Progenitor cell of endocrine pancreas (in vitro differentiated cells): ENCODE measurements at regions not wholly inside any gene's neighbourhood (a gene's known extent, or its start where the extent isn't known, plus 50 kb on each side); places are given as distances from the start of the nearest gene placed in this dataset.

ENCODE experiments used
- DNase-seq: peaks from one replicate; pipeline ENCODE4 v3.0.0; 2021; ENCODE audit warnings: low spot score; ENCODE audit not compliant: unreplicated experiment
- H3K27ac Mint-ChIP-seq: 2 replicates; pipeline ENCODE4 v1.8.0; 2021; ENCODE audit warnings: mild to moderate bottlenecking, moderate library complexity, mixed read lengths
- H3K27me3 Mint-ChIP-seq: 2 replicates; pipeline ENCODE4 v1.8.0; 2021; ENCODE audit warnings: mixed read lengths
- H3K36me3 Mint-ChIP-seq: 2 replicates; pipeline ENCODE4 v1.8.0; 2022; ENCODE audit warnings: mixed read lengths; ENCODE audit not compliant: insufficient read depth
- H3K4me1 Mint-ChIP-seq: 2 replicates; pipeline ENCODE4 v1.8.0; 2021; ENCODE audit warnings: low read depth, mixed read lengths
- H3K4me3 Mint-ChIP-seq: 2 replicates; pipeline ENCODE4 v1.8.0; 2021; ENCODE audit warnings: low read depth, mild to moderate bottlenecking, moderate library complexity, mixed read lengths
- H3K9me3 Mint-ChIP-seq: 2 replicates; pipeline ENCODE4 v1.8.0; 2021; ENCODE audit warnings: low read depth, mixed read lengths
- CTCF ChIP-seq: fragments of 200-600 bp; sonication (generic); IDR thresholded peaks from one replicate; pipeline ENCODE4 v1.5.0; 2021; ENCODE audit warnings: antibody characterized with exemption, mild to moderate bottlenecking; ENCODE audit not compliant: unreplicated experiment

GRCh38 chr5:68519143-68519542 lies 303.6 kb downstream of the PIK3R1 start:
- Mint-ChIP-seq H3K27me3 (no peaks in the 10 kb centered on the region), H3K36me3 (no peaks in the 10 kb centered on the region), H3K4me1 (no peaks in the 10 kb centered on the region), H3K4me3 (no peak overlapping the region), H3K27ac (no peak overlapping the region), H3K9me3 (no peaks in the 10 kb centered on the region)
- DNase-seq: no peak
- TF ChIP-seq CTCF: no peak

- Mint-ChIP-seq H3K4me1 (no peaks in the 10 kb centered on the region), H3K27ac (no peak overlapping the region), H3K4me3 (no peak overlapping the region), H3K27me3 (no peaks in the 10 kb centered on the region), H3K36me3 (no peaks in the 10 kb centered on the region), H3K9me3 (no peaks in the 10 kb centered on the region)
- no peak for DNase-seq
- no peak for TF ChIP-seq CTCF
These were observed 306.2 kb downstream of the PIK3R1 start for GRCh38 chr5:68521776-68522175.

- Mint-ChIP-seq H3K27me3 (no peaks in the 10 kb centered on the region), H3K27ac (no peak overlapping the region), H3K4me3 (no peak overlapping the region), H3K9me3 (peaks cover 3% of the 10 kb centered on the region), H3K4me1 (no peaks in the 10 kb centered on the region), H3K36me3 (peaks cover 2% of the 10 kb centered on the region)
- no peak for DNase-seq
- no peak for TF ChIP-seq CTCF
These were observed 307.3 kb downstream of the PIK3R1 start for GRCh38 chr5:68522863-68523262.

GRCh38 chr5:68528821-68529273 lies 313.3 kb downstream of the PIK3R1 start:
- peaks cover 6% of the 10 kb centered on the region for H3K4me1 Mint-ChIP-seq
- no peak for DNase-seq
- no peak overlapping the region for H3K4me3 Mint-ChIP-seq
- H3K27me3 Mint-ChIP-seq: no peaks in the 10 kb centered on the region
- no peak overlapping the region for H3K27ac Mint-ChIP-seq
- H3K36me3 Mint-ChIP-seq: peaks cover 4% of the 10 kb centered on the region
- H3K9me3 Mint-ChIP-seq: peaks cover 9% of the 10 kb centered on the region
- no peak for TF ChIP-seq CTCF

- Mint-ChIP-seq H3K27me3 (no peaks in the 10 kb centered on the region), H3K9me3 (peaks cover 9% of the 10 kb centered on the region), H3K36me3 (peaks cover 4% of the 10 kb centered on the region), H3K27ac (no peak overlapping the region), H3K4me3 (no peak overlapping the region), H3K4me1 (peaks cover 11% of the 10 kb centered on the region)
- DNase-seq: no peak
- TF ChIP-seq CTCF: no peak
These were observed 314.0 kb downstream of the PIK3R1 start for GRCh38 chr5:68529581-68529980.
